ENCODE measurements at regions not wholly inside any gene's neighbourhood (a gene's known extent, or its start where the extent isn't known, plus 50 kb on each side); places are given as distances from the start of the nearest gene placed in this dataset.

GRCh38 chr4:126825083-126825482, 807.7 kb upstream of the INTU start:
- TF ChIP-seq CTCF (IDR thresholded peaks at IDR 0.05) (no peak), POLR2A (IDR thresholded peaks at IDR 0.05) (no peak), POLR2AphosphoS5 (IDR thresholded peaks at IDR 0.05; ENCODE audit: insufficient read depth in 1 of 2, low read depth in 1 of 2) (no peak)
